GM19025 (cell line): ENCODE measurements at regions not wholly inside any gene's neighbourhood (a gene's known extent, or its start where the extent isn't known, plus 50 kb on each side); places are given as distances from the start of the nearest gene placed in this dataset.
"Not testable (repeated sequence)": the region's sequence is repeated elsewhere in the genome, so short reads cannot be mapped to it uniquely, and the experiment has no call there.

ENCODE experiments used
- ATAC-seq: cut with Tn5 transposase; IDR thresholded peaks from one replicate; pipeline ENCODE4 v1.9.1; 2021; ENCODE audit warnings: mild to moderate bottlenecking, low read depth, moderate library complexity; ENCODE audit not compliant: unreplicated experiment

DNA sequence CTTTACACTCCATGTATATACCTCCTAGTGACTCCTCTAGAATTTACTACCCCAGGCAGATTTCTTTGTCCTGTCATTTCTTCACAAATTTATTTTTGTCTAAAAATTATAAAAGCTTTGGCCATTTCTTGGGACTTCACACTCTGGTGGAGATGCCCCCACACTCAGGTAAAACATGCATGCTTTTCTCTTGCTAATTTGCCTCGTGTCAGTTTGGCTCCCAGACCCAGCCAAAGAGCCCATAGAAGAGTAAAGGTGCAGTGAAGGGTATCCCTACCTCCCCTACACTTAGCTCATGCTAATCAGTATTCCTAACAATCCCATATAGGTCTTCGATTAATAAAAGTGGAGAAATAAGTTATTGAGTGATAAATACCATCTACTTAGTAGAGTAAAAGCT is 256.5 kb upstream of the KRR1 start:
- no peak for ATAC-seq

DNA sequence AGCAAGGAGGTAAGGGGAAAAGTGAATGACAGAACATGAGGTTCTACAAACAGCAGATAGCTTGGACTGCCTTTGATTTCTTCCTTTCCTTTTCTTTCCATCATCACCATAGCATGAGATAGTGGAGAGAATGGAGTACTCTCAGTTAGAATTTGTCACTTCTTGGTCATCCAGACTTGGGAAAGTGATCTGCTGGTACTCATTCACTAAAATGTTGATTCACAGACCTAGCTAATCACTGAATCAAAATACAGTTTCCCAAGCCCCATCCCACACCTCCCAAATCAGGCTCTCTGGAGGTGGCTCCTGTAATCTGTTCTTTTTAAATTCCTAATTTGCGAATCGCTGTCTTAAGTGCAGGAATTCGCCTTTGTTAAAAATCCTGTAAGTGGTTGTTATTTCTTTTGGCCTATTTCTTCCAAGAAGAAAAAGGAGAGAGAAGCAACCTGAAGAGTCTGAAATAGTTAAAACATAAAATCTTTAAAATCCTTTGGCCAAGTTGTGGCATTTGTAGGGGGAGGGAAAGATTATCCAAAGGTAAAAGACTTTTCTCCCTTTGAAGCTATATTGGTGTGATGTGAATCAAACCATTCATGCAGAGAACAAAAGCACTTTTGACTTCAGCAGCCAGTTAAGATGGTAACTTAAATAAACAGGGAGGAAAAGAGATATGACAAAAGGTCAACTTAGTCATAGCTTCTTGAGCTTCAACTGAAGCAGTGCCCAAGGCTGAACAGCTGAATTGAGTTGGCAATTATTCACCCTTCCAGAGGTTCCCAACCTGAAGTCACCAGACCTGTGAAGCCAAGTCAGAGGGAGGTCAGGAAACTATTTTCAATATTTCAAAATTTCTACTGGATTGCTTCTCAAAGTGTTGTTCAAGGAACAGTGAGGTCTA is 255.1 kb upstream of the KRR1 start:
- no peak for ATAC-seq

- no peak for ATAC-seq
These were observed 254.0 kb upstream of the KRR1 start for GRCh38 chr12:75765170-75766059.

DNA sequence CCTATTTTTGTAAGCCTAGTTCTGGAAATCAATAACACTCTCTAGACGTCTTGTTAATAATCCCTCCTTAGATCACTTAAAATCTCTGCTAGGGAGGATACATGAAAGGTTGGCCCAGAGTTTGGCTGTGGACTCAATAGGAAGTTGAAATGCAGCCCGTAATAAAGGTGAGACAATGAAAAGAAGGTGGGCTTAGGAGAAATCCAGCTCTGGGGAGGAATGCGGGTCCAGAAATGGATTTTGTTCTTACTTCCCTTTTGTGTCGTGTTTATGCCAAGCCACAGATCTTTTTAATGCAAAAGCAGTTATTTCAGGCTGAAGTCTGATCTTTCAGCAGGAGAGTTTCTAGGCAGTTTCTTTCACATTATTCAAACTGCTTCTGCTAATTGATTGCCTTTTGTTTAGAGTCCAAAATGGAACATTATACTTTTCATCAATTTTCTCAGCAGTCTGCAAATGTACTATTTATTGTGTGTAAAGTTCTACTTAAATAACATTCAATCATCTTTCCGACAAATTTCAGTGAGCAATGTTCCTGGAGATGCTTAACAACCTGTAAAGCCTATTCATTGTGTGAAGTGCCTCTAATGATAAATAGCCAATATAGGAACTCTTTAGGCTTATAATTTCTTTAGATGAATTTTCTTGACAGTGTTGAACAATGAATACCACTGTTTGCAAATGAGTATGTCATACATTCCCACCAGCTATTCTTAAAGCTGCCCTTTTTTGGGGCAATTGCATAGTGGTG is 252.9 kb upstream of the KRR1 start:
- no peak for ATAC-seq

DNA sequence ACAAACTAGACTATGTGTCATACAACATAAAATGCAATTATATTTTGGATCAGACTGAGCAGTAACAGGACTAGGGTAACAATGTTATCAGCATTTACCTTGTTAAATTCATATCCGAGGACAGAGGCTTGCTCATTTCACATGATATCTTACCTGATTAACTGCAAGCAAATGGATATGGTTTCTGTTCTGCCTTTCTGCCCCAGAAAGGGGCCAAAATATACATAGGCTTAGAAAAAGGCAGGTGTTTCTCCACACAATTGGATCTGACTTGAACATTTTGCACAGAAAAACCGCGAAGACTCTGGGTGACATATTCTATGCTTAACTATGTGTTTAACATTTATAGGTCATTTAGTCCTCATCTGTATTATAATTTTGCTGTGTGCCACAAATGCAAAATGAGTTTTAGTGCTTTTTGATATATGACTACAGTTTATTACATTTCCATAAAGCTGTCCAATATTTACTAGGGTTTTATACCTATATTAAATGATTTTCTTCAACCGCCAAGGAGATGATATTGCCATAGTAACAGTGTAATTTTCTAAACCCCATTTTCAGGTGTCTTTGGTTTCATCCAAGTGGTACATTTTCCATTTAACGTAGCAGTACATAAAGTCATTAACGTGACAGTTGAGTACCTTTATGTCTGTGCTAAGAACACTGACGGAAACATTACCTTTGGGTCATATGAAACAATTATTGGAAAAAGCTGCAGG is 249.3 kb upstream of the KRR1 start:
- ATAC-seq = no peak

GRCh38 chr12:75759842-75760572 is 248.6 kb upstream of the KRR1 start:
- ATAC-seq = no peak

- ATAC-seq = no peak
These were observed 247.8 kb upstream of the KRR1 start for GRCh38 chr12:75759196-75759595.

GRCh38 chr12:75756771-75757170 is 245.4 kb upstream of the KRR1 start:
- ATAC-seq = no peak

DNA sequence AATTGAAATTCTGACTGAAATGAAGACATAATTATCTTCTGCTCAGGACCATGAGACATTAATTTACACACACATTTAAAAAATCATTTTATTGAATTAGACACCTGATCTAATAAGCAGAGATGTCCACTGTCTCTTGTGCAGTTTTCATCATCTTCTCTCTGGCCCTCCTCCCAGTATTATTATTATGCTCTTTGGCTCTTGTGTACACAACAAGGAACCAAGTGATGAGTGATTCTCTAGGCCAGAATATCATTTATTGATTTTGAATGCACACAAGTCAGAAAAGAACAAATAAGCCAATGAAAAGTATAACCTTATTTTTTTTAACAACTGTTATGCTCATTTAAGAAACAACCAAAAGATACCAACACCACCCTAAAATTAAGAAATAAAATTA is 244.7 kb upstream of the KRR1 start:
- no peak for ATAC-seq

GRCh38 chr12:75754698-75755097 is 243.3 kb upstream of the KRR1 start:
- ATAC-seq = no peak

DNA sequence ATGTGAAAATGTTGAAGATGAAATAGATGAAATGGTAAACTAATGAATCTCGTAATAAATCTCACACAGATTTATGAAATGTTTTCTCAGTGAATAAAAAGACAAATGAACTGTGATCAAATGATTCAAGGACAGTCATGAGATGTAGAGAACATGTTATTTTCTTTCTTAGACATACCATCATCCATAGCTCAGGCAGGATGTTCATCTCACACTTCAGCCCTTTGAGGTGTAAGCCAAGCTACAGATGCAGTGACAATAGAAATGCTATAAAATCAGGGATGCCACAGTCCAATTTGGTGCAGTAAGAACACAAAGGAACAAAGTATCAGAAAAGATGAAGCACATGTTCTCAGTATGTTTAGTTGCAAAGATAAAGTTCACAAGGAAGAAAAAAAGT is 242.7 kb upstream of the KRR1 start:
- ATAC-seq = no peak

DNA sequence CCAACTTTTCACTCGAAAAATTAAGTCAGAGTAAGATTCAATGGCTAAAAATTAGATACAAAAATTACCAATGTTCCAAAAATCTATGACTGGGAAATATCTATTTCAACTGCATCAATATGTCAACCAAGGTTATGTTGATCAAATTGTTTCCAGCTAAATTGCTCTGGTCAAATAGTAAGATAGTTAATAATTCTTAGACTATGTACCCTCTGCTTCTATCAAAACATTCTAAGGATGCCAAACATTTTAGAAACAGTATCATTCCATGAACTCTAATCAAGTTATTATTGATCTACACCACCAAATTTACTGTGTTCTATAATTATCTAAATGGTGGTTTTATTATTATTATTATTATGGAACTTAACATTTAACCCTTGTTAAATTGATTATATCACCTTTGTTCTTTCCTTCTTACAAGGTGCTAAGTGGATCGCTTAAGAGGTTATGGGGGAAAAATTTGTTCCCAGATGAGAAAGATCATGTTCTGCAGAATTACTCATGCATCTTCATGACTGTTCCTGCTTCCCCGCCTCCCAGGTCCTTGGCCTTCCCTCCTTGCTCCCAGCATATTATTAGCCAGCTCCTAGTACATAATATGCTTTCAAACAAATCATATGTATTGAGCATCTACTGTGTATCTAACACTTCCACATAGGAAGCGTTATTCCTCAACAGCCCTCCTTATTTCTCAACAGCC is 240.5 kb upstream of the KRR1 start:
- no peak for ATAC-seq

DNA sequence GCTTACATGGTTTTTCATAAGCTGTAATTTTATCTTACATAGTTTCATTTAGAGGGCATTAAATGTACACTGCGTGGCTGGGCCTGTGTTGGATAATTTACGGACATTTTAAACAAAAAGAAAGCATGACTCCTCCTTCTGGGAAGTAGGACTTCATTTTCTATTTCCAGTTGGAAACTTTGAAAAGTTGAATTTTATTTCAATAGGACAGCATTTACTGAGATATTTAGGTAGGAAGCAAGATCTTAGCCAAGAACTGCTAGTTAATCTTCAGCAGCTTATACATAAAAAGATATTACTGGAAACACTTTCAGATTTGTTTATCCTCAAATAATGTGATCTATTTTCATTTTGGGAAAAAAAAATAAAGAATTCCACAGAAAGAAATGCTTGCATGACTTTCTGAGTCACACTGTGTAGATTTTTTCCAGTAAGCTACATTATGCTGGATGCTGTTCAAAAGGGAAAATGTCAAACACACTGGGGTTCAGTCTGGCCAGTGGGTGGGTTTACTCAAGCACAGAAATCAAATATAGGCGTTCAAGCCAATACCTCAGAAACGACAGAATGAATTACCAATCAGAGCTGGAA is 239.4 kb upstream of the KRR1 start:
- ATAC-seq = no peak

DNA sequence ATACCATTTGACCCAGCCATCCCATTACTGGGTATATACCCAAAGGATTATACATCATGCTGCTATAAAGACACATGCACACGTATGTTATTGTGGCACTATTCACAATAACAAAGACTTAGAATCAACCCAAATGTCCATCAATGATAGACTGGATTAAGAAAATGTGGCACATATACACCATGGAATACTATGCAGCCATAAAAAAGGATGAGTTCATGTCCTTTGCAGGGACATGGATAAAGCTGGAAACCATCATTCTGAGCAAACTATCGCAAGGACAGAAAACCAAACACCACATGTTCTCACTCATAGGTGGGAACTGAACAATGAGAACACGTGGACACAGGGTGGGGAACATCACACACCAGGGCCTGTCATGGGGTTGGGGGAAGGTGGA is 237.6 kb upstream of the KRR1 start:
- not testable (repeated sequence) for ATAC-seq

GRCh38 chr12:75748136-75748535 is 236.7 kb upstream of the KRR1 start:
- ATAC-seq = no peak

DNA sequence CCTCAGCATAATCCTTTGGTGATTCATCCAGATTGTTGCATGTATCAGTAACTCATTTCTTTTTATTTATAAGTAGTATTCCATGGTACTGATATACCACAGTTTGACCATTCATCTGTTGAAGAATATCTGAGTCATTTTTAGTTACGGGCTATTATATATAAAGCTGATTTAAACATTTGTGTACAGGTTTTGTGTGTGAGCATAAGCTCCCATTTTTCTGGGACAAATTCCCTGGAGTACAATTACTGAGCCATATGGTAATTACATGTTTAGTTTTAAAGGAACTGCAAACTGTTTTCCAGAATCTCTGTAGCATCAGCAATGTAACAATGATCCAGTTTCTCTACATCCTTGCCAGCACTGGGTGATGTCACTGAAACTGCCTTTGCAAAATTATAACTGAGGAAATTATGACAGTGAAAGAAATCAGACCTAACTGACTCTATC is 236.2 kb upstream of the KRR1 start:
- ATAC-seq = no peak

DNA sequence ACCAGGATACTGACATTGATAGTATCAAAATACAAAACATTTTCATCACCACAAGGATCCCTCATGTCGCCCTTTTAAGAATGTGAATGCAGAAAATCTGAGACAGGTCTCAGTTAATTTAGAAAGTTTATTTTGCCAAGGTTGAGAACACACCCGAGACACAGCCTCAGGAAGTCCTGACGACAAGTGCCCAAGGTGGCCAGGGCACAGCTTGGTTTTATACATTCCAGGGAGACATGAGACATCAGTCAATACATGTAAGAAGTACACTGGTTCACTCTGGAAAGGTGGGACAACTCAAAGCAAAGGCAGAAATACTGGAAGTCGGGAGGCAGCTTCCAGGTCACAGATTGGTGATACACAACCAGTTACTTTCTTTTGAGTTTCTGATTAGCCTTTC is 235.2 kb upstream of the KRR1 start:
- ATAC-seq = no peak

- ATAC-seq = no peak
These were observed 233.3 kb upstream of the KRR1 start for GRCh38 chr12:75744607-75745256.
